ENCODE measurements at regions not wholly inside any gene's neighbourhood (a gene's known extent, or its start where the extent isn't known, plus 50 kb on each side); places are given as distances from the start of the nearest gene placed in this dataset.

DNA sequence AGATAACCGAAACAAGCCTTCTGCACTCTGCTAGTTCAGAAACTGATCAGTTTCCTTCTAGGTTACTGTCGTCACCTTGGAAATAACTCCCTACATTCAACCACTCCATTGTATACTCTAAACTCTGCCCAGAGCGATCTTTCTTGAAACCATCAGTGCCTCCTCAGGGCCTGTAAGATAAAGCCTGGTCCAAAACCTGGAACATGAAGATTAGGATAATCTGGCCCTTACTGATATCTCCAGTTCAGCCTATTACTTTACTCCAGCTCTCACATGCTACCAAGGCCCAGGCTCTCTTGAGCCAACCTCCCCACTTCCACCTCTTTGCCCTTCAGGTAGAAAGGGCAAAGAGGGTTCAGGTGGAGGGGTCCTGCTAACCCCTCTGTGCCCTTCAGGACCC is 125.3 kb upstream of the RXFP2 start:
- H3K27ac ChIP-seq (ENCODE audit: low read depth, low read length), result no peak overlapping the region
- no peaks in the 10 kb centered on the region for H3K4me1 ChIP-seq (ENCODE audit: control insufficient read depth in 1 of 2, insufficient read depth in 2 of 2, low read length in 2 of 2)
- BruUV-seq (replicated peaks), result no TSS peak
- no peaks in the 10 kb centered on the region for H4K20me1 ChIP-seq (ENCODE audit: insufficient read depth)
- no peak overlapping the region for H3K4me2 ChIP-seq (ENCODE audit: low read length)
- no peaks in the 10 kb centered on the region for H3K36me3 ChIP-seq (ENCODE audit: control insufficient read depth in 1 of 2, insufficient read depth in 2 of 2, low read length in 2 of 2)
- ChIA-PET RAD21 (ENCODE audit: low non-redundant PET in 1 of 2, low total read pairs in 2 of 2, uncharacterized antibody in 2 of 2, unreplicated experiment in 2 of 2) (no interaction called here), CTCF (no interaction called here), POLR2A (no interaction called here)
- TF ChIP-seq TCF7L2 (IDR thresholded peaks at IDR 0.05; ENCODE audit: borderline replicate concordance, extremely low read depth, insufficient read depth, insufficient read length) (no peak), SIN3A (IDR thresholded peaks at IDR 0.05; ENCODE audit: low read depth) (no peak), ELF1 (IDR thresholded peaks at IDR 0.05; ENCODE audit: borderline replicate concordance, low read depth) (no peak), POLR2AphosphoS5 (IDR thresholded peaks at IDR 0.05; ENCODE audit: low read depth, low read length) (no peak), EGR1 (IDR thresholded peaks at IDR 0.05; ENCODE audit: low read depth) (no peak), YY1 (IDR thresholded peaks at IDR 0.05; ENCODE audit: extremely low read depth, insufficient replicate concordance, low read depth, low read length) (no peak), EZH2phosphoT487 (IDR thresholded peaks at IDR 0.05; ENCODE audit: borderline replicate concordance) (no peak), CBX3 (IDR thresholded peaks at IDR 0.05; ENCODE audit: low read depth) (no peak), ZNF274 (IDR thresholded peaks at IDR 0.05; ENCODE audit: low read depth, low read length) (no peak), ZFX (IDR thresholded peaks at IDR 0.05) (no peak), SRF (IDR thresholded peaks at IDR 0.05; ENCODE audit: low read depth) (no peak), EZH2 (IDR thresholded peaks at IDR 0.05) (no peak), CEBPB (IDR thresholded peaks at IDR 0.05; ENCODE audit: low read depth) (no peak), JUND (IDR thresholded peaks at IDR 0.05) (no peak)
- TF ChIP-seq, protein P1, sequence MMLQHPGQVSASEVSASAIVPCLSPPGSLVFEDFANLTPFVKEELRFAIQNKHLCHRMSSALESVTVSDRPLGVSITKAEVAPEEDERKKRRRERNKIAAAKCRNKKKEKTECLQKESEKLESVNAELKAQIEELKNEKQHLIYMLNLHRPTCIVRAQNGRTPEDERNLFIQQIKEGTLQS (IDR thresholded peaks at IDR 0.05), result no peak
- TF ChIP-seq, protein P2, sequence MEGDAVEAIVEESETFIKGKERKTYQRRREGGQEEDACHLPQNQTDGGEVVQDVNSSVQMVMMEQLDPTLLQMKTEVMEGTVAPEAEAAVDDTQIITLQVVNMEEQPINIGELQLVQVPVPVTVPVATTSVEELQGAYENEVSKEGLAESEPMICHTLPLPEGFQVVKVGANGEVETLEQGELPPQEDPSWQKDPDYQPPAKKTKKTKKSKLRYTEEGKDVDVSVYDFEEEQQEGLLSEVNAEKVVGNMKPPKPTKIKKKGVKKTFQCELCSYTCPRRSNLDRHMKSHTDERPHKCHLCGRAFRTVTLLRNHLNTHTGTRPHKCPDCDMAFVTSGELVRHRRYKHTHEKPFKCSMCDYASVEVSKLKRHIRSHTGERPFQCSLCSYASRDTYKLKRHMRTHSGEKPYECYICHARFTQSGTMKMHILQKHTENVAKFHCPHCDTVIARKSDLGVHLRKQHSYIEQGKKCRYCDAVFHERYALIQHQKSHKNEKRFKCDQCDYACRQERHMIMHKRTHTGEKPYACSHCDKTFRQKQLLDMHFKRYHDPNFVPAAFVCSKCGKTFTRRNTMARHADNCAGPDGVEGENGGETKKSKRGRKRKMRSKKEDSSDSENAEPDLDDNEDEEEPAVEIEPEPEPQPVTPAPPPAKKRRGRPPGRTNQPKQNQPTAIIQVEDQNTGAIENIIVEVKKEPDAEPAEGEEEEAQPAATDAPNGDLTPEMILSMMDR (IDR thresholded peaks at IDR 0.05 in 2 of 3, conservative IDR thresholded peaks at IDR 0.05 in 1 of 3; ENCODE audit: borderline replicate concordance in 1 of 3, insufficient read depth in 1 of 3, low read depth in 2 of 3, low read length in 2 of 3), result no peak
- TF ChIP-seq, protein P3, sequence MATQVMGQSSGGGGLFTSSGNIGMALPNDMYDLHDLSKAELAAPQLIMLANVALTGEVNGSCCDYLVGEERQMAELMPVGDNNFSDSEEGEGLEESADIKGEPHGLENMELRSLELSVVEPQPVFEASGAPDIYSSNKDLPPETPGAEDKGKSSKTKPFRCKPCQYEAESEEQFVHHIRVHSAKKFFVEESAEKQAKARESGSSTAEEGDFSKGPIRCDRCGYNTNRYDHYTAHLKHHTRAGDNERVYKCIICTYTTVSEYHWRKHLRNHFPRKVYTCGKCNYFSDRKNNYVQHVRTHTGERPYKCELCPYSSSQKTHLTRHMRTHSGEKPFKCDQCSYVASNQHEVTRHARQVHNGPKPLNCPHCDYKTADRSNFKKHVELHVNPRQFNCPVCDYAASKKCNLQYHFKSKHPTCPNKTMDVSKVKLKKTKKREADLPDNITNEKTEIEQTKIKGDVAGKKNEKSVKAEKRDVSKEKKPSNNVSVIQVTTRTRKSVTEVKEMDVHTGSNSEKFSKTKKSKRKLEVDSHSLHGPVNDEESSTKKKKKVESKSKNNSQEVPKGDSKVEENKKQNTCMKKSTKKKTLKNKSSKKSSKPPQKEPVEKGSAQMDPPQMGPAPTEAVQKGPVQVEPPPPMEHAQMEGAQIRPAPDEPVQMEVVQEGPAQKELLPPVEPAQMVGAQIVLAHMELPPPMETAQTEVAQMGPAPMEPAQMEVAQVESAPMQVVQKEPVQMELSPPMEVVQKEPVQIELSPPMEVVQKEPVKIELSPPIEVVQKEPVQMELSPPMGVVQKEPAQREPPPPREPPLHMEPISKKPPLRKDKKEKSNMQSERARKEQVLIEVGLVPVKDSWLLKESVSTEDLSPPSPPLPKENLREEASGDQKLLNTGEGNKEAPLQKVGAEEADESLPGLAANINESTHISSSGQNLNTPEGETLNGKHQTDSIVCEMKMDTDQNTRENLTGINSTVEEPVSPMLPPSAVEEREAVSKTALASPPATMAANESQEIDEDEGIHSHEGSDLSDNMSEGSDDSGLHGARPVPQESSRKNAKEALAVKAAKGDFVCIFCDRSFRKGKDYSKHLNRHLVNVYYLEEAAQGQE (IDR thresholded peaks at IDR 0.05; ENCODE audit: low read depth), result no peak
- no peaks in the 10 kb centered on the region for H3K79me2 ChIP-seq (ENCODE audit: insufficient read depth, low read length)
- DNase-seq (ENCODE audit: low read depth, low spot score), result no peak
- peaks cover 6% of the 10 kb centered on the region; the same call in 1 of the 2 replicates for H3K27me3 ChIP-seq (ENCODE audit: insufficient read depth, low read length)
- no peaks in the 10 kb centered on the region for H3K9me2 ChIP-seq (ENCODE audit: insufficient read depth)
- no peak for ATAC-seq
- no peaks in the 10 kb centered on the region for H3K9me3 ChIP-seq (ENCODE audit: control insufficient read depth in 1 of 2, insufficient read depth in 1 of 2, low read depth in 1 of 2, low read length in 2 of 2)
- no peak overlapping the region for H3K4me3 ChIP-seq (replicated peaks in 1 of 2; ENCODE audit: low read depth in 1 of 2, low read length in 2 of 2)
- no peak overlapping the region for H3K9ac ChIP-seq (ENCODE audit: low read length)
- H2AFZ ChIP-seq (ENCODE audit: low read depth, low read length, poor library complexity, severe bottlenecking), result no peak overlapping the region
- intact Hi-C loops (cut with micrococcal nuclease), result no loop called here
